CD14-positive monocyte (primary cell): ENCODE measurements at regions not wholly inside any gene's neighbourhood (a gene's known extent, or its start where the extent isn't known, plus 50 kb on each side); places are given as distances from the start of the nearest gene placed in this dataset.

Source experiments
- DNase-seq, 3 donors: peaks; one replicate each; pipeline ENCODE4 v3.0.0-alpha.2; 2011 to 2022
- H2AFZ ChIP-seq: 2 replicates; pipeline ENCODE4 v1.6.0; 2012; ENCODE audit warnings: mild to moderate bottlenecking, low read depth, low read length, inconsistent platforms; ENCODE audit not compliant: insufficient read depth, poor library complexity, severe bottlenecking
- H3K27ac ChIP-seq, 2 donors: 1 replicate in 1 of 2; 2 replicates in 1 of 2; pipeline ENCODE4 v1.5.1; 2012 to 2013; ENCODE audit warnings: low read length in 2 of 2, control low read depth in 1 of 2, inconsistent platforms in 1 of 2, low read depth in 1 of 2, mild to moderate bottlenecking in 1 of 2
- H3K27me3 ChIP-seq, 2 donors: one replicate each; pipeline versions ENCODE4 v1.6.0 to v1.6.1; 2011 to 2013; ENCODE audit warnings: low read length in 2 of 2; ENCODE audit not compliant: control insufficient read depth in 2 of 2, insufficient read depth in 2 of 2
- H3K36me3 ChIP-seq, 2 donors: replicated peaks in 1 of 2; 1 replicate in 1 of 2; 2 replicates in 1 of 2; pipeline versions ENCODE4 v1.5.1 to v1.6.1; 2012 to 2013; ENCODE audit warnings: low read length in 2 of 2, control low read depth in 1 of 2, inconsistent platforms in 1 of 2, mild to moderate bottlenecking in 1 of 2; ENCODE audit not compliant: insufficient read depth in 2 of 2, control insufficient read depth in 1 of 2
- H3K4me1 ChIP-seq, 2 donors: 1 replicate in 1 of 2; 2 replicates in 1 of 2; pipeline versions ENCODE4 v1.5.1 to v1.6.1; 2012 to 2013; ENCODE audit warnings: low read length in 2 of 2, control low read depth in 1 of 2, inconsistent platforms in 1 of 2, mild to moderate bottlenecking in 1 of 2, moderate library complexity in 1 of 2; ENCODE audit not compliant: insufficient read depth in 2 of 2, control insufficient read depth in 1 of 2
- H3K4me2 ChIP-seq: replicated peaks from 2 replicates; pipeline ENCODE3; 2012; ENCODE audit warnings: low read length, moderate library complexity, mild to moderate bottlenecking; ENCODE audit not compliant: poor library complexity, severe bottlenecking; ENCODE audit errors: extremely low read depth
- H3K4me3 ChIP-seq, 3 experiments: fragments of 200-600 bp in 1 of 3; sonication (generic) in 1 of 3; replicated peaks in 1 of 3; 1 replicate in 2 of 3; 2 replicates in 1 of 3; pipeline ENCODE4 v1.5.1; 2011 to 2013; ENCODE audit warnings: low read length in 3 of 3, mild to moderate bottlenecking in 3 of 3, control low read depth in 2 of 3, low read depth in 2 of 3, inconsistent platforms in 1 of 3, moderate library complexity in 1 of 3
- H3K79me2 ChIP-seq: 2 replicates; pipeline ENCODE4 v1.6.0; 2012; ENCODE audit warnings: mild to moderate bottlenecking, control low read depth, inconsistent platforms, low read length, moderate library complexity; ENCODE audit not compliant: insufficient read depth
- H3K9ac ChIP-seq: 2 replicates; pipeline ENCODE4 v1.6.0; 2017; ENCODE audit warnings: low read length, mild to moderate bottlenecking; ENCODE audit not compliant: insufficient read depth, poor library complexity, severe bottlenecking
- H3K9me3 ChIP-seq, 2 donors: replicated peaks in 1 of 2; 1 replicate in 1 of 2; 2 replicates in 1 of 2; pipeline versions ENCODE4 v1.5.1 to v1.6.1; 2012 to 2013; ENCODE audit warnings: low read length in 2 of 2, control low read depth in 1 of 2; ENCODE audit not compliant: control insufficient read depth in 1 of 2, insufficient read depth in 1 of 2
- H4K20me1 ChIP-seq: 2 replicates; pipeline ENCODE4 v1.6.0; 2012; ENCODE audit warnings: mild to moderate bottlenecking, low read length, control low read depth, moderate library complexity; ENCODE audit not compliant: insufficient read depth
- H3K27ac Mint-ChIP-seq, 7 donors: one replicate each; pipeline ENCODE4 v1.8.0; 2020; ENCODE audit warnings: mild to moderate bottlenecking in 7 of 7, mixed read lengths in 7 of 7, moderate library complexity in 6 of 7, inconsistent platforms in 2 of 7
- H3K27me3 Mint-ChIP-seq, 3 donors: one replicate each; pipeline ENCODE4 v1.8.0; 2021 to 2022; ENCODE audit warnings: low read depth in 3 of 3, mild to moderate bottlenecking in 3 of 3, mixed read lengths in 3 of 3, moderate library complexity in 3 of 3, inconsistent platforms in 1 of 3
- H3K36me3 Mint-ChIP-seq, 2 donors: one replicate each; pipeline ENCODE4 v1.8.0; 2020; ENCODE audit warnings: mixed read lengths in 2 of 2, inconsistent platforms in 1 of 2, mild to moderate bottlenecking in 1 of 2
- H3K4me1 Mint-ChIP-seq: one replicate; pipeline ENCODE4 v1.8.0; 2020; ENCODE audit warnings: mild to moderate bottlenecking, mixed read lengths
- H3K4me3 Mint-ChIP-seq, 2 donors: one replicate each; pipeline ENCODE4 v1.8.0; 2020; ENCODE audit warnings: mild to moderate bottlenecking in 2 of 2, mixed read lengths in 2 of 2, moderate library complexity in 1 of 2
- H3K9me3 Mint-ChIP-seq, 7 donors: one replicate each; pipeline ENCODE4 v1.8.0; 2020 to 2022; ENCODE audit warnings: mixed read lengths in 7 of 7, mild to moderate bottlenecking in 6 of 7, moderate library complexity in 6 of 7, inconsistent platforms in 2 of 7
- CTCF ChIP-seq: fragments of 200-600 bp; IDR thresholded peaks from one replicate; pipeline ENCODE4 v1.8.0; 2022; ENCODE audit warnings: antibody characterized with exemption, mild to moderate bottlenecking
- WGBS: methylation state at CpG from one replicate; pipeline ENCODE4 v1.1.5; 2013; ENCODE audit warnings: missing lambda C conversion rate; ENCODE audit not compliant: insufficient coverage; 5-methylcytosine and 5-hydroxymethylcytosine counted together
- intact Hi-C, 2 donors: fragments of 100-400 bp; cut with micrococcal nuclease; formaldehyde crosslinking; loops; one replicate each; pipeline versions ENCODE4 v1.15.0 to v1.15.1; 2023

- Histone ChIP-seq H3K27ac (no peak overlapping the region), H3K4me2 (no peak overlapping the region), H3K9me3 (no peaks in the 10 kb centered on the region), H4K20me1 (no peaks in the 10 kb centered on the region), H3K79me2 (no peaks in the 10 kb centered on the region), H3K4me1 (peaks cover 0 to 2% of the 10 kb centered on the region in 2 donors), H3K9ac (no peak overlapping the region), H3K27me3 (no peaks in the 10 kb centered on the region), H2AFZ (no peak overlapping the region), H3K4me3 (no peak overlapping the region), H3K36me3 (no peaks in the 10 kb centered on the region)
- H3K36me3 Mint-ChIP-seq = no peaks in the 10 kb centered on the region
- DNase-seq = no peak
- no peak overlapping the region for H3K4me3 Mint-ChIP-seq
- peaks cover 0 to 5% (median 0%) of the 10 kb centered on the region in 7 donors for H3K9me3 Mint-ChIP-seq
- 89% methylated on average over 1 of the region's 3 CpGs for WGBS
- no peaks in the 10 kb centered on the region for H3K27me3 Mint-ChIP-seq
- intact Hi-C loops = no loop called here
- TF ChIP-seq CTCF = no peak
- no peak overlapping the region for H3K27ac Mint-ChIP-seq
- peaks cover 4% of the 10 kb centered on the region for H3K4me1 Mint-ChIP-seq
Measured at GRCh38 chr6:139932671-139933070, 558.2 kb upstream of the CITED2 start.

- H3K36me3 ChIP-seq = no peaks in the 10 kb centered on the region
- no peak overlapping the region for H3K4me2 ChIP-seq
- peaks cover 0 to 2% of the 10 kb centered on the region in 2 donors for H3K4me1 ChIP-seq
- no peak overlapping the region for H3K9ac ChIP-seq
- H4K20me1 ChIP-seq = no peaks in the 10 kb centered on the region
- H2AFZ ChIP-seq = no peak overlapping the region
- intact Hi-C loops = no loop called here
- no peak overlapping the region for H3K4me3 ChIP-seq
- H3K36me3 Mint-ChIP-seq = no peaks in the 10 kb centered on the region
- TF ChIP-seq CTCF = no peak
- WGBS = no CpG with 5 or more reads among the region's 2 CpGs
- DNase-seq = no peak
- H3K4me3 Mint-ChIP-seq = no peak overlapping the region
- no peaks in the 10 kb centered on the region for H3K27me3 ChIP-seq
- no peak overlapping the region for H3K27ac Mint-ChIP-seq
- H3K9me3 Mint-ChIP-seq = peaks cover 0 to 5% (median 0%) of the 10 kb centered on the region in 7 donors
- no peaks in the 10 kb centered on the region for H3K27me3 Mint-ChIP-seq
- peaks cover 6% of the 10 kb centered on the region for H3K4me1 Mint-ChIP-seq
- H3K79me2 ChIP-seq = no peaks in the 10 kb centered on the region
- no peaks in the 10 kb centered on the region for H3K9me3 ChIP-seq
- no peak overlapping the region for H3K27ac ChIP-seq
Measured at GRCh38 chr6:139931747-139932146, 557.3 kb upstream of the CITED2 start.
